Glutamatergic neuron (in vitro differentiated cells): ENCODE measurements at regions not wholly inside any gene's neighbourhood (a gene's known extent, or its start where the extent isn't known, plus 50 kb on each side); places are given as distances from the start of the nearest gene placed in this dataset.
"Not testable (repeated sequence)": the region's sequence is repeated elsewhere in the genome, so short reads cannot be mapped to it uniquely, and the experiment has no call there.

Source experiments
- DNase-seq: peaks from one replicate; pipeline ENCODE4 v3.0.0; 2022
- H3K27ac Mint-ChIP-seq: one replicate; pipeline ENCODE4 v1.8.0; 2020; ENCODE audit warnings: mild to moderate bottlenecking, mixed read lengths, inconsistent platforms; ENCODE audit not compliant: unreplicated experiment
- H3K27me3 Mint-ChIP-seq: one replicate; pipeline ENCODE4 v1.8.0; 2020; ENCODE audit warnings: mild to moderate bottlenecking, moderate library complexity, mixed read lengths, inconsistent platforms; ENCODE audit not compliant: unreplicated experiment
- H3K36me3 Mint-ChIP-seq: one replicate; pipeline ENCODE4 v1.8.0; 2020; ENCODE audit warnings: mild to moderate bottlenecking, mixed read lengths, inconsistent platforms; ENCODE audit not compliant: unreplicated experiment
- H3K4me1 Mint-ChIP-seq: one replicate; pipeline ENCODE4 v1.8.0; 2020; ENCODE audit warnings: mild to moderate bottlenecking, low read depth, mixed read lengths, inconsistent platforms; ENCODE audit not compliant: unreplicated experiment
- H3K4me3 Mint-ChIP-seq: one replicate; pipeline ENCODE4 v1.8.0; 2020; ENCODE audit warnings: mild to moderate bottlenecking, mixed read lengths, inconsistent platforms; ENCODE audit not compliant: unreplicated experiment
- H3K9me3 Mint-ChIP-seq: one replicate; pipeline ENCODE4 v1.8.0; 2020; ENCODE audit warnings: mild to moderate bottlenecking, moderate library complexity, mixed read lengths, inconsistent platforms; ENCODE audit not compliant: unreplicated experiment
- CTCF ChIP-seq: fragments of 200-600 bp; sonication (generic); IDR thresholded peaks from one replicate; pipeline ENCODE4 v1.5.0; 2021; ENCODE audit not compliant: partially characterized antibody, unreplicated experiment

- no peaks in the 10 kb centered on the region for H3K36me3 Mint-ChIP-seq
- no peak overlapping the region for H3K27ac Mint-ChIP-seq
- no peaks in the 10 kb centered on the region for H3K9me3 Mint-ChIP-seq
- TF ChIP-seq CTCF: no peak
- no peak for DNase-seq
- H3K27me3 Mint-ChIP-seq: no peaks in the 10 kb centered on the region
- H3K4me1 Mint-ChIP-seq: no peaks in the 10 kb centered on the region
- no peak overlapping the region for H3K4me3 Mint-ChIP-seq
Measured at GRCh38 chr15:47039225-47039624, 678.1 kb upstream of the SEMA6D start.

GRCh38 chr15:47041301-47041700 lies 676.0 kb upstream of the SEMA6D start:
- no peak for DNase-seq
- Mint-ChIP-seq H3K4me1 (no peaks in the 10 kb centered on the region), H3K27me3 (no peaks in the 10 kb centered on the region), H3K4me3 (no peak overlapping the region), H3K36me3 (peaks cover 3% of the 10 kb centered on the region), H3K9me3 (no peaks in the 10 kb centered on the region), H3K27ac (no peak overlapping the region)
- no peak for TF ChIP-seq CTCF

- not testable (repeated sequence) for H3K27me3 Mint-ChIP-seq, H3K9me3 Mint-ChIP-seq, H3K27ac Mint-ChIP-seq, DNase-seq, H3K36me3 Mint-ChIP-seq, H3K4me1 Mint-ChIP-seq, H3K4me3 Mint-ChIP-seq
Measured at GRCh38 chr15:47047981-47048380, 669.3 kb upstream of the SEMA6D start.

GRCh38 chr15:47066392-47066791 lies 650.9 kb upstream of the SEMA6D start:
- no peak overlapping the region for H3K27ac Mint-ChIP-seq
- no peaks in the 10 kb centered on the region for H3K9me3 Mint-ChIP-seq
- no peaks in the 10 kb centered on the region for H3K36me3 Mint-ChIP-seq
- H3K4me1 Mint-ChIP-seq: peaks cover 6% of the 10 kb centered on the region
- no peak for TF ChIP-seq CTCF
- DNase-seq: no peak
- H3K4me3 Mint-ChIP-seq: no peak overlapping the region
- H3K27me3 Mint-ChIP-seq: no peaks in the 10 kb centered on the region

- not testable (repeated sequence) for H3K27ac Mint-ChIP-seq, H3K36me3 Mint-ChIP-seq, H3K4me1 Mint-ChIP-seq, H3K4me3 Mint-ChIP-seq, H3K27me3 Mint-ChIP-seq, H3K9me3 Mint-ChIP-seq, DNase-seq
Measured at GRCh38 chr15:47077846-47078245, 639.5 kb upstream of the SEMA6D start.

GRCh38 chr15:47095833-47096232 lies 621.5 kb upstream of the SEMA6D start:
- H3K4me1 Mint-ChIP-seq: peaks cover 11% of the 10 kb centered on the region
- H3K9me3 Mint-ChIP-seq: no peaks in the 10 kb centered on the region
- peak overlapping the region; percentile 72 for H3K27ac Mint-ChIP-seq
- DNase-seq: no peak
- H3K36me3 Mint-ChIP-seq: peaks cover 7% of the 10 kb centered on the region
- H3K4me3 Mint-ChIP-seq: no peak overlapping the region
- no peak for TF ChIP-seq CTCF
- H3K27me3 Mint-ChIP-seq: no peaks in the 10 kb centered on the region

GRCh38 chr15:47098526-47098925 lies 618.8 kb upstream of the SEMA6D start:
- H3K9me3 Mint-ChIP-seq, H3K4me1 Mint-ChIP-seq, DNase-seq, H3K4me3 Mint-ChIP-seq, H3K36me3 Mint-ChIP-seq, H3K27me3 Mint-ChIP-seq, H3K27ac Mint-ChIP-seq: not testable (repeated sequence)

GRCh38 chr15:47099801-47100200 lies 617.5 kb upstream of the SEMA6D start:
- not testable (repeated sequence) for H3K4me1 Mint-ChIP-seq, DNase-seq, H3K36me3 Mint-ChIP-seq, H3K9me3 Mint-ChIP-seq, H3K27me3 Mint-ChIP-seq, H3K27ac Mint-ChIP-seq, H3K4me3 Mint-ChIP-seq

GRCh38 chr15:47108800-47109199 lies 608.5 kb upstream of the SEMA6D start:
- H3K9me3 Mint-ChIP-seq, H3K27me3 Mint-ChIP-seq, H3K36me3 Mint-ChIP-seq, H3K27ac Mint-ChIP-seq, H3K4me1 Mint-ChIP-seq, H3K4me3 Mint-ChIP-seq, DNase-seq: not testable (repeated sequence)
